SK-N-SH (cell line): ENCODE measurements at regions not wholly inside any gene's neighbourhood (a gene's known extent, or its start where the extent isn't known, plus 50 kb on each side); places are given as distances from the start of the nearest gene placed in this dataset.

Experiments
- CTCF ChIA-PET: fragments of 300-600, 350-600 bp; formaldehyde crosslinking; extraction: SDS; loops from one replicate; lab custom pipeline; 2021; lab: Yijun Ruan, JAX
- POLR2A ChIA-PET: fragments of 350-600 bp; sonication (Branson Sonifier 250); formaldehyde crosslinking; extraction: SDS; loops from one replicate; lab custom pipeline; 2020; ENCODE audit warnings: antibody characterized with exemption, inconsistent platforms; lab: Yijun Ruan, JAX
- DNase-seq: peaks from one replicate; pipeline ENCODE4 v3.0.0; 2012
- H2AFZ ChIP-seq: fragments of 200-600 bp; sonication (generic); 2 replicates; pipeline ENCODE4 v1.8.1; 2016; ENCODE audit warnings: antibody characterized with exemption, mild to moderate bottlenecking, low read depth
- H3F3A ChIP-seq: fragments of 200-600 bp; sonication (generic); replicated peaks from 2 replicates; pipeline ENCODE3; 2016; ENCODE audit warnings: antibody characterized with exemption, mild to moderate bottlenecking; ENCODE audit not compliant: insufficient read depth
- H3K27ac ChIP-seq, 2 experiments: fragments of 200-500 bp in 1 of 2; fragments of 200-600 bp in 1 of 2; sonication (Bioruptor generic) in 1 of 2; sonication (generic), shearing (Covaris generic) in 1 of 2; 2 replicates each; pipeline versions ENCODE4 v1.5.1 to v1.6.1; 2014 to 2016; ENCODE audit warnings: low read depth in 2 of 2, inconsistent platforms in 1 of 2, low read length in 1 of 2, mild to moderate bottlenecking in 1 of 2, mixed read lengths in 1 of 2
- H3K27me3 ChIP-seq: fragments of 200-600 bp; sonication (generic), shearing (Covaris generic); 2 replicates; pipeline ENCODE4 v1.6.1; 2016; ENCODE audit warnings: mixed run types; ENCODE audit not compliant: insufficient read depth
- H3K36me3 ChIP-seq, 2 experiments: fragments of 200-500 bp in 1 of 2; fragments of 200-600 bp in 1 of 2; sonication (Bioruptor generic) in 1 of 2; sonication (generic) in 1 of 2; replicated peaks in 1 of 2; 2 replicates each; pipeline versions ENCODE3 to v1.5.1; 2014 to 2016; ENCODE audit warnings: low read length in 1 of 2, mild to moderate bottlenecking in 1 of 2; ENCODE audit not compliant: insufficient read depth in 2 of 2, control insufficient read depth in 1 of 2
- H3K4me1 ChIP-seq, 2 experiments: fragments of 200-500 bp in 1 of 2; fragments of 200-600 bp in 1 of 2; sonication (Bioruptor generic) in 1 of 2; sonication (generic), shearing (Covaris generic) in 1 of 2; 2 replicates each; pipeline versions ENCODE4 v1.5.1 to v1.6.1; 2014 to 2016; ENCODE audit warnings: low read depth in 1 of 2, low read length in 1 of 2, mixed run types in 1 of 2; ENCODE audit not compliant: insufficient read depth in 2 of 2, control insufficient read depth in 1 of 2
- H3K4me2 ChIP-seq: fragments of 200-600 bp; sonication (generic), shearing (Covaris generic); 2 replicates; pipeline ENCODE4 v1.6.1; 2017; ENCODE audit warnings: mixed run types
- H3K4me3 ChIP-seq, 2 experiments: fragments of 200-500 bp in 1 of 2; fragments of 200-600 bp in 1 of 2; sonication (Bioruptor generic) in 1 of 2; sonication (generic), shearing (Covaris generic) in 1 of 2; 2 replicates each; pipeline versions ENCODE4 v1.5.1 to v1.8.1; 2014 to 2016; ENCODE audit warnings: low read depth in 2 of 2, inconsistent platforms in 1 of 2, low read length in 1 of 2, mild to moderate bottlenecking in 1 of 2, mixed read lengths in 1 of 2, moderate library complexity in 1 of 2
- H3K79me2 ChIP-seq: fragments of 200-600 bp; sonication (generic); 2 replicates; pipeline ENCODE4 v1.8.1; 2017; ENCODE audit warnings: mild to moderate bottlenecking; ENCODE audit not compliant: insufficient read depth
- H3K9ac ChIP-seq: fragments of 200-600 bp; sonication (generic); 2 replicates; pipeline ENCODE4 v1.6.1; 2017; ENCODE audit warnings: mixed run types
- H3K9me2 ChIP-seq: fragments of 200-600 bp; sonication (generic); 2 replicates; pipeline ENCODE4 v1.6.1; 2017; ENCODE audit warnings: mixed run types
- H3K9me3 ChIP-seq: fragments of 200-600 bp; sonication (generic); 2 replicates; pipeline ENCODE4 v1.6.1; 2017; ENCODE audit warnings: mixed run types, mild to moderate bottlenecking, moderate library complexity
- H4K20me1 ChIP-seq: fragments of 200-600 bp; sonication (generic); 2 replicates; pipeline ENCODE4 v1.6.1; 2017; ENCODE audit warnings: mild to moderate bottlenecking, mixed run types; ENCODE audit not compliant: insufficient read depth
- ELF1 ChIP-seq: IDR thresholded peaks from 2 replicates; pipeline ENCODE4 v1.4.0; 2012
- FOXJ3 ChIP-seq: sonication (generic); formaldehyde crosslinking; IDR thresholded peaks from 2 replicates; pipeline ENCODE4 v1.5.1; 2020; ENCODE audit warnings: mild to moderate bottlenecking, missing genetic modification reagents
- GABPA ChIP-seq: IDR thresholded peaks from 2 replicates; pipeline ENCODE4 v1.4.0; 2012; ENCODE audit warnings: low read depth, mild to moderate bottlenecking
- IRF3 ChIP-seq: fragments of 150-350 bp; IDR thresholded peaks from 2 replicates; pipeline ENCODE4 v1.6.1; 2016; ENCODE audit warnings: mild to moderate bottlenecking, low read depth, low read length
- MAX ChIP-seq: IDR thresholded peaks from 2 replicates; pipeline ENCODE4 v1.4.0; 2012; ENCODE audit warnings: low read depth
- MEF2A ChIP-seq: IDR thresholded peaks from 2 replicates; pipeline ENCODE4 v1.4.0; 2012; ENCODE audit warnings: low read depth, borderline replicate concordance
- MXI1 ChIP-seq: IDR thresholded peaks from 2 replicates; pipeline ENCODE4 v1.6.1; 2012; ENCODE audit warnings: mild to moderate bottlenecking, low read depth, low read length, improper control_type of control experiment
- PBX3 ChIP-seq: IDR thresholded peaks from 2 replicates; pipeline ENCODE4; 2012
- RAD21 ChIP-seq: IDR thresholded peaks from 2 replicates; pipeline ENCODE4 v1.6.1; 2012; ENCODE audit warnings: mild to moderate bottlenecking, low read length
- RFX5 ChIP-seq: IDR thresholded peaks from 2 replicates; pipeline ENCODE4 v1.6.1; 2012; ENCODE audit warnings: mild to moderate bottlenecking, improper control_type of control experiment, low read length
- SMC3 ChIP-seq: IDR thresholded peaks from 2 replicates; pipeline ENCODE4 v1.6.1; 2012; ENCODE audit warnings: low read depth, low read length, improper control_type of control experiment
- TAF1 ChIP-seq: IDR thresholded peaks from 2 replicates; pipeline ENCODE4 v1.6.1; 2012; ENCODE audit warnings: low read depth, mild to moderate bottlenecking, low read length, moderate library complexity, borderline replicate concordance
- TCF12 ChIP-seq: IDR thresholded peaks from 2 replicates; pipeline ENCODE4 v1.4.0; 2012
- USF1 ChIP-seq: IDR thresholded peaks from 2 replicates; pipeline ENCODE4 v1.4.0; 2012; ENCODE audit warnings: low read depth, borderline replicate concordance
- USF2 ChIP-seq: fragments of 150-350 bp; IDR thresholded peaks from 2 replicates; pipeline ENCODE4 v1.6.1; 2017; ENCODE audit warnings: antibody characterized with exemption, low read length, low read depth, borderline replicate concordance
- YY1 ChIP-seq: IDR thresholded peaks from 2 replicates; pipeline ENCODE4 v1.4.0; 2012; ENCODE audit warnings: low read depth, mild to moderate bottlenecking
- WGBS: methylation state at CpG from one replicate; pipeline ENCODE4 v1.1.6; 2017; ENCODE audit warnings: low lambda C conversion rate; 5-methylcytosine and 5-hydroxymethylcytosine counted together

- Histone ChIP-seq H3K9ac (no peak overlapping the region), H4K20me1 (no peaks in the 10 kb centered on the region), H3K4me3 (no peak overlapping the region), H3K9me3 (no peaks in the 10 kb centered on the region), H3K27ac (no peak overlapping the region), H3K4me2 (no peak overlapping the region), H3K27me3 (no peaks in the 10 kb centered on the region; the same call in none of the 2 replicates)
- WGBS: 8% methylated on average over 1 of the region's 1 CpG
- ChIA-PET CTCF (interaction anchor here (1.2 kb wide), 1 partner anchor 28 kb away, joined by 4 read pairs; no protein-coding TSS in a partner anchor), POLR2A (no interaction called here)
- TF ChIP-seq MAX: no peak
- TF ChIP-seq GABPA: no peak
- no peak for TF ChIP-seq USF2
- no peak for TF ChIP-seq YY1
- TF ChIP-seq TCF12: no peak
- no peak for TF ChIP-seq ELF1
- no peak for TF ChIP-seq RAD21
- TF ChIP-seq IRF3: no peak
- no peak for TF ChIP-seq SMC3
- TF ChIP-seq FOXJ3: no peak
- TF ChIP-seq PBX3: no peak
- TF ChIP-seq MXI1: no peak
- TF ChIP-seq MEF2A: no peak
- TF ChIP-seq, all 33 proteins: peak for 0
- Histone ChIP-seq H3F3A (no peaks in the 10 kb centered on the region), H3K36me3 (no peaks in the 10 kb centered on the region), H3K9me2 (0 out of 2 replicates have a peak, but pooled peaks cover 2% of the 10 kb centered on the region), H3K79me2 (no peaks in the 10 kb centered on the region), H2AFZ (no peak overlapping the region), H3K4me1 (no peaks in the 10 kb centered on the region)
- no peak for DNase-seq
These were observed 81.7 kb upstream of the CCDC85A start for GRCh38 chr2:56102098-56102497.

GRCh38 chr2:56102866-56103265, 80.9 kb upstream of the CCDC85A start:
- H3K27ac ChIP-seq: no peak overlapping the region
- no peaks in the 10 kb centered on the region for H3K79me2 ChIP-seq
- no peaks in the 10 kb centered on the region for H3F3A ChIP-seq
- no peak for DNase-seq
- TF ChIP-seq RFX5 (no peak), USF2 (no peak), YY1 (no peak), USF1 (no peak), TAF1 (no peak)
- TF ChIP-seq, all 33 proteins: peak for 0
- Histone ChIP-seq H3K4me2 (no peak overlapping the region), H3K27me3 (no peaks in the 10 kb centered on the region; the same call in none of the 2 replicates), H2AFZ (no peak overlapping the region), H3K36me3 (no peaks in the 10 kb centered on the region), H3K9me3 (no peaks in the 10 kb centered on the region), H3K9me2 (0 out of 2 replicates have a peak, but pooled peaks cover 2% of the 10 kb centered on the region), H3K4me1 (no peaks in the 10 kb centered on the region), H4K20me1 (no peaks in the 10 kb centered on the region), H3K4me3 (no peak overlapping the region), H3K9ac (no peak overlapping the region)
- WGBS: 41% methylated on average over 2 of the region's 2 CpGs
- POLR2A ChIA-PET: no interaction called here
- CTCF ChIA-PET: no interaction called here
